K562 (cell line): ENCODE measurements at regions not wholly inside any gene's neighbourhood (a gene's known extent, or its start where the extent isn't known, plus 50 kb on each side); places are given as distances from the start of the nearest gene placed in this dataset.

Experiments used
- CHD2 ChIP-seq: IDR thresholded peaks from 2 replicates; pipeline ENCODE4 v1.6.1; 2011; ENCODE audit warnings: low read depth, low read length
- CUX1 ChIP-seq: fragments of 200-800 bp; sonication (Bioruptor generic); IDR thresholded peaks from 2 replicates; pipeline ENCODE4 v1.6.1; 2016; ENCODE audit warnings: missing genetic modification characterization, missing compliant biosample characterization
- DNMT1 ChIP-seq: fragments of 450-650 bp; IDR thresholded peaks from 2 replicates; pipeline ENCODE4 v1.6.1; 2016; ENCODE audit warnings: antibody characterized with exemption, mild to moderate bottlenecking
- ETV6 ChIP-seq, 3 experiments: fragments of 150-350 bp in 1 of 3; sonication (generic) in 1 of 3; formaldehyde crosslinking in 1 of 3; IDR thresholded peaks; 2 replicates each; pipeline versions ENCODE4 v1.6.1 to v1.8.0; 2014 to 2022; ENCODE audit warnings: borderline replicate concordance in 2 of 3, low read depth in 2 of 3, antibody characterized with exemption in 1 of 3, low read length in 1 of 3, mild to moderate bottlenecking in 1 of 3, missing genetic modification reagents in 1 of 3
- NUFIP1 ChIP-seq: fragments of 450-650 bp; IDR thresholded peaks from 2 replicates; pipeline ENCODE4 v1.6.1; 2018; ENCODE audit not compliant: partially characterized antibody
- PRPF4 ChIP-seq: fragments of 200-400 bp; formaldehyde crosslinking; IDR thresholded peaks from one replicate; pipeline ENCODE4 v1.6.1; 2017; ENCODE audit warnings: low read length, low read depth, mild to moderate bottlenecking; ENCODE audit not compliant: insufficient read depth, poor library complexity, severe bottlenecking
- RB1 ChIP-seq: fragments of 450-650 bp; IDR thresholded peaks from 2 replicates; pipeline ENCODE4 v1.6.1; 2017; ENCODE audit warnings: low read depth, mild to moderate bottlenecking
- ZNF253 ChIP-seq: fragments of 250-450 bp; sonication (Bioruptor Pico); conservative IDR thresholded peaks from 2 replicates; pipeline ENCODE4 v1.6.1; 2021; ENCODE audit warnings: mild to moderate bottlenecking
- ZNF318 ChIP-seq, 2 experiments: fragments of 450-650 bp; IDR thresholded peaks; 2 replicates each; pipeline ENCODE4 v1.6.1; 2016; ENCODE audit warnings: mild to moderate bottlenecking in 2 of 2, borderline replicate concordance in 1 of 2, low read depth in 1 of 2, moderate library complexity in 1 of 2
- ZNF324 ChIP-seq: fragments of 250-450 bp; sonication (Bioruptor Pico); IDR thresholded peaks from 2 replicates; pipeline ENCODE4 v1.4.0; 2020; ENCODE audit warnings: mild to moderate bottlenecking

- TF ChIP-seq ETV6 (IDR thresholded peaks at IDR 0.05; ENCODE audit: borderline replicate concordance in 1 of 2, low read depth in 2 of 2, low read length in 1 of 2) (no peak), ETV6 (CRISPR knock-in tag; IDR thresholded peaks at IDR 0.05; ENCODE audit: borderline replicate concordance) (no peak), ZNF324 (CRISPR knock-in tag) (no peak), ZNF318 (IDR thresholded peaks at IDR 0.05; ENCODE audit: borderline replicate concordance in 1 of 2, low read depth in 1 of 2) (no peak), ZNF253 (no peak), CHD2 (no peak), RB1 (no peak), DNMT1 (no peak), NUFIP1 (no peak), PRPF4 (no peak), CUX1 (CRISPR knock-in tag) (no peak)
Measured at GRCh38 chr14:65195042-65195719, 92.9 kb upstream of the MAX start.
